Transverse colon (tissue), 4 donors: ENCODE measurements at regions not wholly inside any gene's neighbourhood (a gene's known extent, or its start where the extent isn't known, plus 50 kb on each side); places are given as distances from the start of the nearest gene placed in this dataset.
A peak's percentile ranks its signal among the peaks of the same experiment; 100 is the strongest.

ENCODE experiments used
- DNase-seq: peaks from one replicate; pipeline ENCODE4 v3.0.0-alpha.2; 2019
- H3K27ac ChIP-seq, 4 donors: fragments of 200-600 bp; sonication (generic); 2 replicates each; pipeline ENCODE4 v1.5.1; 2016 to 2018; ENCODE audit warnings: inconsistent platforms in 4 of 4
- H3K27me3 ChIP-seq: fragments of 200-600 bp; sonication (generic); 2 replicates; pipeline ENCODE4 v1.5.1; 2017; ENCODE audit warnings: inconsistent platforms
- H3K36me3 ChIP-seq, 4 donors: fragments of 200-600 bp; sonication (generic); 2 replicates each; pipeline ENCODE4 v1.5.1; 2017 to 2019; ENCODE audit warnings: inconsistent platforms in 4 of 4
- H3K4me1 ChIP-seq, 4 donors: fragments of 200-600 bp; sonication (generic); 2 replicates each; pipeline ENCODE4 v1.5.1; 2017 to 2020; ENCODE audit warnings: inconsistent platforms in 4 of 4
- H3K4me3 ChIP-seq, 4 donors: fragments of 200-600 bp; sonication (generic); 1 replicate in 1 of 4; 2 replicates in 3 of 4; pipeline versions ENCODE4 v1.5.1 to v1.6.1; 2017 to 2019; ENCODE audit warnings: inconsistent platforms in 4 of 4
- H3K9me3 ChIP-seq, 2 donors: fragments of 200-600 bp; sonication (generic); 2 replicates each; pipeline ENCODE4 v1.5.1; 2017 to 2019; ENCODE audit warnings: inconsistent platforms in 2 of 2
- CTCF ChIP-seq, 5 experiments: fragments of 200-600 bp in 3 of 5; fragments of 450-650 bp in 2 of 5; sonication (generic) in 3 of 5; IDR thresholded peaks; 1 replicate in 2 of 5; 2 replicates in 3 of 5; pipeline ENCODE4 v1.5.1; 2016 to 2017; ENCODE audit warnings: antibody characterized with exemption in 5 of 5, inconsistent platforms in 3 of 5, mild to moderate bottlenecking in 2 of 5, moderate library complexity in 1 of 5
- EP300 ChIP-seq: sonication (generic); formaldehyde crosslinking; IDR thresholded peaks from one replicate; pipeline ENCODE4 v1.6.1; 2017; ENCODE audit warnings: antibody characterized with exemption, low read depth
- POLR2A ChIP-seq: fragments of 450-650 bp; IDR thresholded peaks from one replicate; pipeline ENCODE4 v1.6.1; 2016; ENCODE audit warnings: antibody characterized with exemption, mild to moderate bottlenecking, moderate library complexity
- POLR2AphosphoS5 ChIP-seq, 3 donors: sonication (generic); formaldehyde crosslinking; IDR thresholded peaks; one replicate each; pipeline ENCODE4 v1.6.1; 2016; ENCODE audit warnings: antibody characterized with exemption in 3 of 3
- WGBS, 2 donors: methylation state at CpG; one replicate each; pipeline ENCODE4 v1.1.5; 2018; ENCODE audit warnings: low coverage in 1 of 2; 5-methylcytosine and 5-hydroxymethylcytosine counted together
- in situ Hi-C, 4 donors: fragments of 200-750 bp; cut with MboI; loops; one replicate each; pipeline versions ENCODE4 v1.15.0 to v1.15.1; 2017; ENCODE audit warnings: low sequenced_read_pairs in 3 of 4, low pct_ligation_motif_present in 1 of 4, low pct_unique_long_range_greater_than_20kb in 1 of 4
- intact Hi-C: fragments of 100-400 bp; cut with DNase I; formaldehyde crosslinking; loops from one replicate; pipeline ENCODE4 v1.15.1; 2023; ENCODE audit warnings: low total_unique reads

GRCh38 chr2:226660124-226660523 is 139.5 kb downstream of the IRS1 start:
- H3K36me3 ChIP-seq, result no peaks in the 10 kb centered on the region
- in situ Hi-C loops (loop anchor here in 1 of 4 donors (25.0 kb wide), 1 partner anchor 127 kb away; the partner anchor contains the start of gene IRS1), intact Hi-C loops (no loop called here)
- 87 to 88% methylated on average over 4 to 5 of the region's 5 CpGs for WGBS, 2 donors
- peaks cover 0 to 15% (median 7%) of the 10 kb centered on the region in 4 donors for H3K4me1 ChIP-seq
- TF ChIP-seq POLR2A, result no peak
- no peak for TF ChIP-seq EP300
- no peak for TF ChIP-seq CTCF (IDR thresholded peaks at IDR 0.05)
- TF ChIP-seq POLR2AphosphoS5 (IDR thresholded peaks at IDR 0.05), result no peak
- no peak for DNase-seq
- H3K27me3 ChIP-seq, result no peaks in the 10 kb centered on the region
- no peak overlapping the region for H3K4me3 ChIP-seq
- H3K27ac ChIP-seq, result peak overlapping the region; percentile 31 to 60 (median 44)
- H3K9me3 ChIP-seq, result no peaks in the 10 kb centered on the region

GRCh38 chr2:226659410-226659809 is 140.2 kb downstream of the IRS1 start:
- no peak for TF ChIP-seq POLR2A
- no peak for TF ChIP-seq POLR2AphosphoS5 (IDR thresholded peaks at IDR 0.05)
- no peak for TF ChIP-seq EP300
- no peak for TF ChIP-seq CTCF (IDR thresholded peaks at IDR 0.05)
- Histone ChIP-seq H3K4me1 (peaks cover 0 to 15% (median 7%) of the 10 kb centered on the region in 4 donors), H3K27ac (no peak overlapping the region), H3K9me3 (no peaks in the 10 kb centered on the region), H3K4me3 (no peak overlapping the region), H3K27me3 (no peaks in the 10 kb centered on the region), H3K36me3 (no peaks in the 10 kb centered on the region)
- no peak for DNase-seq
- WGBS, 2 donors, result 88 to 100% methylated on average over 2 to 6 of the region's 6 CpGs
- in situ Hi-C loops, result loop anchor here in 1 of 4 donors (25.0 kb wide), 1 partner anchor 128 kb away; the partner anchor contains the start of gene IRS1
- intact Hi-C loops, result no loop called here

GRCh38 chr2:226658555-226658954 is 141.1 kb downstream of the IRS1 start:
- in situ Hi-C loops (loop anchor here in 1 of 4 donors (25.0 kb wide), 1 partner anchor 129 kb away; the partner anchor contains the start of gene IRS1), intact Hi-C loops (no loop called here)
- DNase-seq, result no peak
- WGBS, 2 donors, result 25 to 55% methylated on average over 1 to 2 of the region's 2 CpGs
- no peak for TF ChIP-seq POLR2A
- TF ChIP-seq CTCF (IDR thresholded peaks at IDR 0.05), result no peak
- no peak for TF ChIP-seq EP300
- no peak for TF ChIP-seq POLR2AphosphoS5 (IDR thresholded peaks at IDR 0.05)
- no peak overlapping the region for H3K27ac ChIP-seq
- no peak overlapping the region for H3K4me3 ChIP-seq
- H3K4me1 ChIP-seq, result peaks cover 0 to 15% (median 7%) of the 10 kb centered on the region in 4 donors
- H3K36me3 ChIP-seq, result no peaks in the 10 kb centered on the region
- no peaks in the 10 kb centered on the region for H3K27me3 ChIP-seq
- no peaks in the 10 kb centered on the region for H3K9me3 ChIP-seq

- H3K4me1 ChIP-seq, result peaks cover 0 to 17% (median 7%) of the 10 kb centered on the region in 4 donors
- no peaks in the 10 kb centered on the region for H3K27me3 ChIP-seq
- intact Hi-C loops, result no loop called here
- WGBS, 2 donors, result 82 to 97% methylated on average over 6 of the region's 6 CpGs
- no peaks in the 10 kb centered on the region for H3K36me3 ChIP-seq
- H3K4me3 ChIP-seq, result no peak overlapping the region
- in situ Hi-C loops, result loop anchor here in 1 of 4 donors (25.0 kb wide), 1 partner anchor 130 kb away; the partner anchor contains the start of gene IRS1
- no peaks in the 10 kb centered on the region for H3K9me3 ChIP-seq
- no peak for TF ChIP-seq EP300
- no peak for TF ChIP-seq CTCF (IDR thresholded peaks at IDR 0.05)
- no peak for TF ChIP-seq POLR2AphosphoS5 (IDR thresholded peaks at IDR 0.05)
- no peak for TF ChIP-seq POLR2A
- no peak overlapping the region for H3K27ac ChIP-seq
- DNase-seq, result no peak
Observed at GRCh38 chr2:226657340-226658053, 142.1 kb downstream of the IRS1 start.
